K562 (cell line): ENCODE measurements at regions not wholly inside any gene's neighbourhood (a gene's known extent, or its start where the extent isn't known, plus 50 kb on each side); places are given as distances from the start of the nearest gene placed in this dataset.

Experiments
- ATAC-seq: fragments of 200-7000 bp; cut with Tn5 transposase; 3 replicates; pipeline ENCODE4 v1.9.1; 2020; ENCODE audit warnings: moderate library complexity
- BruUV-seq: library from RNA; stranded (reverse); fragments of 400-500 nt; replicated peaks from 2 replicates; lab custom pipeline; 2021; lab: Mats Ljungman, UMichigan
- CTCF ChIA-PET: fragments of 300-600 bp; formaldehyde crosslinking; extraction: SDS; loops from one replicate; lab custom pipeline; 2021; ENCODE audit warnings: low intra/inter-chr PET ratio; lab: Yijun Ruan, JAX
- POLR2A ChIA-PET: fragments of 300-600, 350-650 bp; sonication (Branson Sonifier 250); formaldehyde crosslinking; extraction: SDS; loops from one replicate; lab custom pipeline; 2021; ENCODE audit warnings: antibody characterized with exemption, inconsistent platforms; lab: Yijun Ruan, JAX
- DNase-seq, 4 experiments: peaks; one replicate each; pipeline versions ENCODE4 v3.0.0 to v3.0.0-alpha.2; 2011 to 2018; ENCODE audit warnings: low spot score in 3 of 4, mixed read lengths in 3 of 4; ENCODE audit errors: extremely low read depth in 1 of 4
- FAIRE-seq: peaks from 2 replicates; lab custom pipeline; 2011; peaks lifted over from hg19 to GRCh38; lab: Jason Lieb, UNC
- H2AFZ ChIP-seq: 2 replicates; pipeline ENCODE4 v1.6.0; 2011; ENCODE audit warnings: low read depth, low read length, control low read depth, inconsistent platforms
- H3K27ac ChIP-seq: fragments of 200-600 bp; 3 replicates; pipeline ENCODE4 v1.8.0; 2011; ENCODE audit warnings: low read depth, mild to moderate bottlenecking, control low read depth, inconsistent platforms, low read length, moderate library complexity, mixed read lengths; ENCODE audit errors: extremely low read depth
- H3K27me3 ChIP-seq, 2 experiments: fragments of 300-600 bp in 1 of 2; 2 replicates in 1 of 2; 3 replicates in 1 of 2; pipeline versions ENCODE4 v1.6.0 to v1.8.0; 2011; ENCODE audit warnings: inconsistent platforms in 2 of 2, low read length in 2 of 2, mild to moderate bottlenecking in 1 of 2, mixed read lengths in 1 of 2, moderate library complexity in 1 of 2; ENCODE audit not compliant: control insufficient read depth in 2 of 2, insufficient read depth in 2 of 2
- H3K36me3 ChIP-seq: fragments of 300-600 bp; 3 replicates; pipeline ENCODE4 v1.8.0; 2011; ENCODE audit warnings: mild to moderate bottlenecking, low read length, inconsistent platforms; ENCODE audit not compliant: control insufficient read depth, insufficient read depth
- H3K4me1 ChIP-seq, 2 experiments: fragments of 200-600 bp in 1 of 2; replicated peaks in 1 of 2; 2 replicates in 1 of 2; 3 replicates in 1 of 2; pipeline versions ENCODE4 v1.5.1 to v1.8.0; 2011; ENCODE audit warnings: inconsistent platforms in 2 of 2, low read length in 2 of 2, mild to moderate bottlenecking in 1 of 2, mixed read lengths in 1 of 2, moderate library complexity in 1 of 2; ENCODE audit not compliant: control insufficient read depth in 2 of 2, insufficient read depth in 2 of 2
- H3K4me2 ChIP-seq: 2 replicates; pipeline ENCODE4 v1.6.1; 2011; ENCODE audit warnings: low read length, control low read depth, inconsistent platforms, mixed read lengths; ENCODE audit not compliant: insufficient read depth
- H3K4me3 ChIP-seq: fragments of 200-600 bp; sonication (generic), shearing (Covaris generic); 2 replicates; pipeline ENCODE4 v1.5.1; 2016; ENCODE audit warnings: control low read depth, inconsistent platforms
- H3K79me2 ChIP-seq: fragments of 200-600 bp; 3 replicates; pipeline ENCODE4 v1.8.0; 2011; ENCODE audit warnings: low read length, inconsistent platforms; ENCODE audit not compliant: control insufficient read depth, insufficient read depth
- H3K9ac ChIP-seq, 2 experiments: 2 replicates each; pipeline versions ENCODE4 v1.6.0 to v1.6.1; 2011; ENCODE audit warnings: low read depth in 2 of 2, low read length in 2 of 2, control low read depth in 1 of 2, inconsistent platforms in 1 of 2, mild to moderate bottlenecking in 1 of 2, mixed read lengths in 1 of 2; ENCODE audit not compliant: insufficient read depth in 1 of 2
- H3K9me1 ChIP-seq: one replicate; pipeline ENCODE4 v1.6.0; 2011; ENCODE audit warnings: inconsistent platforms, mild to moderate bottlenecking, low read length, moderate library complexity; ENCODE audit not compliant: control insufficient read depth, insufficient read depth
- H3K9me3 ChIP-seq: replicated peaks from 2 replicates; pipeline ENCODE4 v1.5.1; 2011; ENCODE audit warnings: low read depth, low read length, inconsistent platforms; ENCODE audit not compliant: control insufficient read depth, insufficient read depth
- H4K20me1 ChIP-seq: replicated peaks from 2 replicates; pipeline ENCODE4 v1.6.1; 2011; ENCODE audit warnings: low read length, inconsistent platforms, mixed read lengths; ENCODE audit not compliant: control insufficient read depth, insufficient read depth
- ASH1L ChIP-seq: fragments of 450-650 bp; IDR thresholded peaks from 2 replicates; pipeline ENCODE4 v1.6.1; 2018; ENCODE audit warnings: borderline replicate concordance, mild to moderate bottlenecking, low read depth; ENCODE audit not compliant: partially characterized antibody
- ATF7 ChIP-seq: fragments of 450-650 bp; IDR thresholded peaks from 2 replicates; pipeline ENCODE4 v1.7.1; 2014; ENCODE audit warnings: mild to moderate bottlenecking, moderate library complexity
- HNRNPK ChIP-seq: fragments of 200-400 bp; formaldehyde crosslinking; IDR thresholded peaks from one replicate; pipeline ENCODE4 v1.6.1; 2018; ENCODE audit warnings: mild to moderate bottlenecking, low read depth, low read length; ENCODE audit not compliant: poor library complexity, severe bottlenecking
- HNRNPLL ChIP-seq: fragments of 200-400 bp; formaldehyde crosslinking; IDR thresholded peaks from 2 replicates; pipeline ENCODE4 v1.6.1; 2017; ENCODE audit warnings: low read length, low read depth, mild to moderate bottlenecking; ENCODE audit not compliant: poor library complexity, severe bottlenecking
- NR2C1 ChIP-seq, 2 experiments: fragments of 450-650 bp; IDR thresholded peaks; 2 replicates each; pipeline ENCODE4 v1.6.1; 2017; ENCODE audit warnings: mild to moderate bottlenecking in 2 of 2, antibody characterized with exemption in 1 of 2, inconsistent platforms in 1 of 2, missing compliant biosample characterization in 1 of 2, missing genetic modification characterization in 1 of 2
- POLR2H ChIP-seq: IDR thresholded peaks from 2 replicates; pipeline ENCODE4 v1.6.1; 2016; ENCODE audit warnings: missing genetic modification characterization, low read depth, mild to moderate bottlenecking, control low read depth, missing compliant biosample characterization, moderate library complexity
- PPARD ChIP-seq: fragments of 250-450 bp; sonication (Bioruptor Pico); IDR thresholded peaks from 2 replicates; pipeline ENCODE4 v1.8.0; 2022; ENCODE audit warnings: inconsistent platforms, mild to moderate bottlenecking, moderate library complexity
- SP1 ChIP-seq: sonication (generic); formaldehyde crosslinking; IDR thresholded peaks from 2 replicates; pipeline ENCODE4 v1.8.1; 2022; ENCODE audit warnings: mild to moderate bottlenecking, missing genetic modification reagents
- ZKSCAN1 ChIP-seq: fragments of 150-350 bp; IDR thresholded peaks from 2 replicates; pipeline ENCODE4 v1.6.1; 2016; ENCODE audit warnings: low read depth, low read length
- ZNF551 ChIP-seq: fragments of 250-450 bp; sonication (Bioruptor Pico); IDR thresholded peaks from 2 replicates; pipeline ENCODE4 v1.5.0; 2021; ENCODE audit warnings: mild to moderate bottlenecking, moderate library complexity
- WGBS: fragments of 100-300 bp; shearing (Covaris generic); methylation state at CpG from one replicate; pipeline ENCODE4 v1.1.6; 2016; ENCODE audit warnings: low coverage, mixed read lengths; ENCODE audit not compliant: insufficient coverage; ENCODE audit errors: missing lambda C conversion rate; 5-methylcytosine and 5-hydroxymethylcytosine counted together
- in situ Hi-C: fragments of 300-500 bp; cut with MboI; formaldehyde crosslinking; loops from 4 replicates; pipeline ENCODE4 v1.15.0; 2018; ENCODE audit warnings: inconsistent platforms, mixed read lengths
- intact Hi-C: fragments of 100-400 bp; cut with micrococcal nuclease; formaldehyde crosslinking; loops from 2 replicates; pipeline ENCODE4 v1.14.2; 2022
- TF ChIP-seq, protein P1 (sequence below): fragments of 450-650 bp; formaldehyde crosslinking; conservative IDR thresholded peaks from 2 replicates; pipeline ENCODE4 v1.4.0; 2022; ENCODE audit warnings: mild to moderate bottlenecking, missing genetic modification characterization
- TF ChIP-seq, protein P2 (sequence below): fragments of 450-650 bp; formaldehyde crosslinking; IDR thresholded peaks from 2 replicates; pipeline ENCODE4 v1.4.0; 2022; ENCODE audit warnings: missing genetic modification characterization

DNA sequence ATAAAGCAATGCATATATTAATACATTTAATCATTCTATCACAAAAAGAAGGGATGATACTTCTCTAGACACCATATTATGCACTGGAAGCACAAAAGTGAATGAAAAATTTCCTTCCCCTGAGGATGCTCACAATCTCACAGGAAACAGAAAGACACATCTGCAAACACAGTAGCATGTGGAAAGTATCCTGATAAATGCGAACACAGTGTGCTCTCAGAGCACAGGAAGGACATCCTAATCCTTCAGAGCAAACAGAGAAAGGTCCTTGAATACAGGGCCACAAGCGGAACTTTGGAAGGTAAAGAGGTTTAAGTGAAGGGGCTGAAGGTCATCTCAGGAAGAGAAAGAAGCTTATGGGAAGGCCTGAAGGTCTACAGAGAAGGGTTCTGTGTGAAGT, 524.6 kb upstream of the LRRC4C start:
- POLR2A ChIA-PET, result no interaction called here
- H3K27me3 ChIP-seq, result no peaks in the 10 kb centered on the region
- DNase-seq (no peak), ATAC-seq (no peak), FAIRE-seq (no peak)
- H3K9ac ChIP-seq, result no peak overlapping the region
- H3K4me3 ChIP-seq, result no peak overlapping the region
- intact Hi-C loops (no loop called here), in situ Hi-C loops (no loop called here)
- no peak overlapping the region for H3K4me2 ChIP-seq
- H3K9me3 ChIP-seq, result no peaks in the 10 kb centered on the region
- BruUV-seq, result no TSS peak
- H3K4me1 ChIP-seq, result no peaks in the 10 kb centered on the region
- CTCF ChIA-PET, result no interaction called here
- no peaks in the 10 kb centered on the region for H4K20me1 ChIP-seq
- 0% methylated on average over 2 of the region's 2 CpGs for WGBS
- H3K27ac ChIP-seq, result no peak overlapping the region
- no peaks in the 10 kb centered on the region for H3K79me2 ChIP-seq
- H3K9me1 ChIP-seq, result no peaks in the 10 kb centered on the region
- no peak overlapping the region for H2AFZ ChIP-seq
- H3K36me3 ChIP-seq, result no peaks in the 10 kb centered on the region
- TF ChIP-seq HNRNPLL (no peak), PPARD (CRISPR knock-in tag) (no peak), HNRNPK (no peak), NR2C1 (IDR thresholded peaks at IDR 0.05) (no peak), NR2C1 (tag; IDR thresholded peaks at IDR 0.05) (no peak), ZNF551 (no peak), ZKSCAN1 (no peak), ASH1L (no peak), ATF7 (no peak), SP1 (CRISPR knock-in tag) (no peak), POLR2H (tag) (no peak)
- TF ChIP-seq, protein P1, sequence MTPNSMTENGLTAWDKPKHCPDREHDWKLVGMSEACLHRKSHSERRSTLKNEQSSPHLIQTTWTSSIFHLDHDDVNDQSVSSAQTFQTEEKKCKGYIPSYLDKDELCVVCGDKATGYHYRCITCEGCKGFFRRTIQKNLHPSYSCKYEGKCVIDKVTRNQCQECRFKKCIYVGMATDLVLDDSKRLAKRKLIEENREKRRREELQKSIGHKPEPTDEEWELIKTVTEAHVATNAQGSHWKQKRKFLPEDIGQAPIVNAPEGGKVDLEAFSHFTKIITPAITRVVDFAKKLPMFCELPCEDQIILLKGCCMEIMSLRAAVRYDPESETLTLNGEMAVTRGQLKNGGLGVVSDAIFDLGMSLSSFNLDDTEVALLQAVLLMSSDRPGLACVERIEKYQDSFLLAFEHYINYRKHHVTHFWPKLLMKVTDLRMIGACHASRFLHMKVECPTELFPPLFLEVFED, result no peak
- TF ChIP-seq, protein P2, sequence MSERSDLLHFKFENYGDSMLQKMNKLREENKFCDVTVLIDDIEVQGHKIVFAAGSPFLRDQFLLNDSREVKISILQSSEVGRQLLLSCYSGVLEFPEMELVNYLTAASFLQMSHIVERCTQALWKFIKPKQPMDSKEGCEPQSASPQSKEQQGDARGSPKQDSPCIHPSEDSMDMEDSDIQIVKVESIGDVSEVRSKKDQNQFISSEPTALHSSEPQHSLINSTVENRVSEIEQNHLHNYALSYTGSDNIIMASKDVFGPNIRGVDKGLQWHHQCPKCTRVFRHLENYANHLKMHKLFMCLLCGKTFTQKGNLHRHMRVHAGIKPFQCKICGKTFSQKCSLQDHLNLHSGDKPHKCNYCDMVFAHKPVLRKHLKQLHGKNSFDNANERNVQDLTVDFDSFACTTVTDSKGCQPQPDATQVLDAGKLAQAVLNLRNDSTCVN (CRISPR knock-in tag), result no peak
